ENCODE measurements at regions not wholly inside any gene's neighbourhood (a gene's known extent, or its start where the extent isn't known, plus 50 kb on each side); places are given as distances from the start of the nearest gene placed in this dataset.

- TF ChIP-seq POLR2A (IDR thresholded peaks at IDR 0.05; ENCODE audit: low read depth, low read length) (no peak), POLR2AphosphoS5 (IDR thresholded peaks at IDR 0.05; ENCODE audit: low read depth, low read length) (no peak)
Measured at GRCh38 chr5:6143523-6143922, 234.8 kb downstream of the MED10 start.

Measured in GM12892 (cell line).